ENCODE measurements at regions not wholly inside any gene's neighbourhood (a gene's known extent, or its start where the extent isn't known, plus 50 kb on each side); places are given as distances from the start of the nearest gene placed in this dataset.
A peak's percentile ranks its signal among the peaks of the same experiment; 100 is the strongest.

DNA sequence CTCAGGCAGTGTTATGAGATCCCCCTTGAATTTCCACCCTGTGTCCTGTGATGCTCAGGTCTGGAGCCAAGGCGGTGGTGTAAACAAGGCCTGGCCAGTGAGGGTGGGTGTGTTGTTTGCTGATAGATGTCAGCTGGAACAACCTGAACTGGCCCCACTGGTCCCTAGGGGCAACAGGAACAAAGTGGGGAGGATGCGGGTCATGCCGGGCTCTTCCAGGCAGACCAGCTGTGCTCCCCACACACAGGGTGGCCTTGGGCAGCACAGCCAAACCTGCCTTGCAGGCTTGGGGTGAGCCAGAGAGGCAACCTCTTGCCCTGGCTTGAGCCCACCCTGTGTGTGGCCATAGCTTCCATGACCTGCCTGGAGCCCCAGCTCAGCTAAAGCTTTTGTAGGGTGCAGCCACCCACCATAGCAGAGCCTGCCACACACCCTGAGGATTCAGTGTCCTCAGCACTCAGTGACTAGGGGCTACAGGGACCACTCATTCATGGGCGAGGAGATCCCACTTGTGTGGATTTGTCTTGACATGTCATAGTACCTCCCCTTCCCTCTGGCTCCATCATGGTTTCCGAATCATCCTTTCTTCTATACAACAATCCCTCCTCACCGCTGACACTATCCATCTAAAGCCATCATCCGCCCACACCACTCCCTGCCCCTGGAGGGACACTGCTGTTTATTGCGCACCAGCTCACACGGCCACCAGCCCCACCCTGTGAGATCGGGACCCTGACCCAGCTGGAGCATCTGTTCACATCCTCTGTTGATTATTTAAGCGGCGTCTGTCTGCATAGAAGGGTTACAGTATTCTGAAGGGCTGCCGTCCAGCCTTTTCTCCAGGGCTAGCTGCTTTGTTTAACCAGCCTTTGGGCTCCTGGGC is 268.8 kb downstream of the CYP26B1 start:
- no peak for DNase-seq (ENCODE audit: low read depth in 1 of 2, low spot score in 1 of 2)
- TF ChIP-seq JUND (IDR thresholded peaks at IDR 0.05; ENCODE audit: low read depth) = no peak
- in situ Hi-C loops (cut with HindIII; ENCODE audit: low pct_unique_long_range_greater_than_20kb, low sequenced_read_pairs) = no loop called here

DNA sequence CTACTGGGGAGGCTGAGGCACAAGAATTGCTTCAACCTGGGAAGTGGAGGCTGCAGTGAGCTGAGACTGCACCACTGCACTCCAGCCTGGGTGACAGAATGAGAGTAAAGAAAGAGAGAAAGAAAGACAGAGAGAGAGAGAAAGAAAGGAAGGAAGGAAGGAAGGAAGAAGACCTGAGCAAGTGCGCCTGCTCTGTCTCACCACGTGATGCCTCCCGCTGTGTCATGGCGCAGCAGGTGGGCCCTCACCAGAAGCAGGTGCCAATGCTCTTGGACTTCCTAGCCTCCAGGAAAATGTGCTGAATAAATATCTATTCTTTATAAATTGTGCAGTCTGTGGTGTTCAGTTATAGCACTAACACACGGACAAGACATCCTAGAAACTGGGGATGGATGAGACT is 270.0 kb downstream of the CYP26B1 start:
- no peak for DNase-seq (ENCODE audit: low read depth in 1 of 2, low spot score in 1 of 2)
- in situ Hi-C loops (cut with HindIII; ENCODE audit: low pct_unique_long_range_greater_than_20kb, low sequenced_read_pairs) = no loop called here
- no peak for TF ChIP-seq JUND (IDR thresholded peaks at IDR 0.05; ENCODE audit: low read depth)

DNA sequence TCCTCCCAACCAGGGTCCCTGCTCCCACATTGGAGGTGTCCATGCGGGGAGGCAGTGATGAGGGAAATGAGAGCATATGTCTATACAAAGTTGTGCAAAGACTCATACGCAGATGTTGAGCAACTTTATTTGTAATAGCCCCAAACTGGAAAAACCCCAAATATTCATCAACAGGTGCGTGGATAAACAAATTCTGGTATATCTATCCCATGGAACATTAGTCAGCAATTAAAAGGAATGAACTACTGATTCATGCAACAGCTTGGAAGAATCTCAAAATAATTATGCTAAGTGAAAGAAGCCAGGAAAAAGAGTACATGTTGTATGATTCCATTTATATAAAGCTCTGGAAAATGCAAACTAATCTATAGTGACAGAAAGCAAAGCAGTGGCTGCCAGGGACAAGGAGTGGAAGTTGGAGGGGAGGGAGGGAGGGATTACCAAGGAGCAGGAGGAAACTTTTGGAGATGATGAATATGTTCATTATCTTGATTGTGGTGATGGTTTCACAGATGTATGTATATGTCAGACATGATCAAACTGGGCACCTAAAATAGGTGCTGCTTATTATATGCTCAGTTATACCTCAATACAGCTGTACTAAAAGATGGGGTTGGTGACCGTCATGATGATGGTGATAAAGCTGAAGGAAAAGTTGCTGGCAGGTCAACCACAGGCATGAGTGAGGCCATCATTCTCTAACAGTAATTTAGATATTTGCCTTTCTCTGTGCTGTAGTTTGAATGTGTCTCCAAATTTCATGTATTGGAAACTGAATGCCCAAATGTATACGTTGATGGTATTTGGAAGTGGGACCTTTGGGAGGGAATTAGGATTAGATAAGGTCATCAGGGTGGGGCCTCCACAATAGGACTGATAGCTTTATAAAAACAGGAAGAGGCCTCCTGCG is 270.9 kb downstream of the CYP26B1 start:
- DNase-seq (ENCODE audit: low read depth in 1 of 2, low spot score in 1 of 2) = no peak
- in situ Hi-C loops (cut with HindIII; ENCODE audit: low pct_unique_long_range_greater_than_20kb, low sequenced_read_pairs) = no loop called here
- TF ChIP-seq JUND (IDR thresholded peaks at IDR 0.05; ENCODE audit: low read depth) = no peak

DNA sequence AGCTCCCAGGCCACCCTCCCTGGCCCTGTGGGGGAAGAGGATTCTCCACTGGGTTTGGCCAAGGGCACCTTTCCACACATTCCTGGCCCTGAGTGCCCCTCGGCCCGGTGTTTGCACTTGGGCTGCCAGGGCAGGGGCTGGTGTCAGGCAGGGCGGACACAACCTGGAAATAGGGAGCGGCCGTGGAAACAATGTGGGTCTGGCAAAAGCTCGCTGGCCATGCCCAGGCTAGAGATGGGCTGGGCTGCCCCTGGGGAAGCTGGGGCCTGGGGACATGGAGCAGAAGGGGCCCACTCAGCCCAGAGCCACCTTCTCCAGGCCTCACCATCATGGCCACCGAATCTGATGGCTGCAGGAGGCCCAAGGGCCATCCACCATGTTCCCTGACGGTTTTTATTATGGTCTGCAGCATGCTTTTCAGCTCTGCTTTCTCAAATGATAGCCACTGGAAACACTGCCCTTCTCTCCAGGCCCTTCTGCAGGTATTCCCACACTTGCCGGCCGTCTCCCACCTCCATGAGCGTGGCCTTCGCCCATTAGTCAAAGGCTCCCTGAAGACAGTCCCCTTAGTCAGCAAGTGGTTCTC is 275.1 kb downstream of the CYP26B1 start:
- TF ChIP-seq JUND (IDR thresholded peaks at IDR 0.05; ENCODE audit: low read depth) = no peak
- in situ Hi-C loops (cut with HindIII; ENCODE audit: low pct_unique_long_range_greater_than_20kb, low sequenced_read_pairs) = no loop called here
- DNase-seq (ENCODE audit: low read depth in 1 of 2, low spot score in 1 of 2) = no peak

DNA sequence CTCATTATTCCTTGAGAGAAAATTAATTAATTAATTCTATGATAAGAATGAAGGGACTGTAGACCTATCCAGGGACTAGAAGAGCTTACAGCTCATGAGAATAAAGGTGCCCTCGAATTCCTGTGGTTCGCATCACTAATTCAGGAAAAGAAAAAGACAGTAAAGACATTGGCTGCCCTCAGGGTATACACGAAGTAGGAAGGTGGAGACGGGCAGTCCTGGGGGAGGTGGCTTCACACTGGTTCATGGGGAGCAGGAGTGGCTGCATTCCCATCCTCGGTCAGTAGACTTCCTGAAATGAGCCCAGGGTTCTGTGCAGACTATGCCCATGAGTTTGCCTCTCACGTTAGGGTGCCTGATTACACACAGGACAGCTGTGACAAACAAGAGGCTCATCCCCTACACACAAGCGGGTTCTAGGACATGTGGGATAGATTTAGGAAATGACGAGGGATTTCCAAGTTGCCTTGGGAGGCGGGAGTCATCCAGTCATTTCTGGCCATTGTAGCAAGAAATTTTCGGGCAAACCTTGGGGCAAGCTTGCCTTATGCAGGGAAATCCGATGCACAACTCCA is 282.2 kb downstream of the CYP26B1 start:
- in situ Hi-C loops (cut with HindIII; ENCODE audit: low pct_unique_long_range_greater_than_20kb, low sequenced_read_pairs) = no loop called here
- peak in 1 of 2 experiments; percentile 18 for DNase-seq (ENCODE audit: low read depth in 1 of 2, low spot score in 1 of 2)
- TF ChIP-seq JUND (IDR thresholded peaks at IDR 0.05; ENCODE audit: low read depth) = no peak

DNA sequence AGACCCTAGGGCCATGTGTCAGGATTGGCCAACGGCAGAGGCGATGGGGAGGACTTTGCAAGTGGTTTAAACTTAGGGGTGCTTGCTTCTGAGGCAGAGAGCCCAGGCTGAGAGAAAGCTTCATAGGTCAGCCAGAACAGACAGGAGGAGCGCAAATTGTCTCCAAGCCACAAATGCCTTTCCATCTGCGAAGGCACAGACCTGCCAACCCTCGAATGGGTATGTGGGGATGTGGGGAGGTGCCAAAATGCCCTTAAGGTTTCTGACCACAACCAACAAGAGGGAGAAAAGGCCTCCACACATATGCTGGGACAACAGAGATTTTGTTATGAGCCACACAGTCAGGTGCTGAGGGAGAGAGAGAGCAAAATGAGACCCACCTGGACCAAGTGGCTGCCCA is 283.6 kb downstream of the CYP26B1 start:
- no peak for DNase-seq (ENCODE audit: low read depth in 1 of 2, low spot score in 1 of 2)
- in situ Hi-C loops (cut with HindIII; ENCODE audit: low pct_unique_long_range_greater_than_20kb, low sequenced_read_pairs) = no loop called here
- no peak for TF ChIP-seq JUND (IDR thresholded peaks at IDR 0.05; ENCODE audit: low read depth)

DNA sequence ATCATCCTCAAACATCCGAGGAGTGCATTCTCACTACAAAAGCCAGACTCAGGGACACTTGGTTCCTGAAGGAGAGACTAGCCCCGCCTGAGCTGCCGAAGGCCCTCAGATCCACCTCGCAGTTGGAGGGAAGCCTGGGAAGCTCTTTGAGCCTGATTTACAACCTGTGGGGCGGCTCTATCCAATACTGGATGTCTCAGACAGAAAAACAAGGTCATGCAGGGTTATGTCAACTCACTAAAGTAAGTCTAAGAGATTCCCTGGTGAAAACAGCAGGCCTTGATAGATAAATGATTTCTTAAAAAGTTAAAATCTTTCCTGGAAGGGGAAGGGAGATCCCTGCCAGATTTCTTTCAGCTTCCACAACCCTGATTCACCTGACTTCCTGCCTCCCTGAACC is 284.3 kb downstream of the CYP26B1 start:
- no peak for DNase-seq (ENCODE audit: low read depth in 1 of 2, low spot score in 1 of 2)
- TF ChIP-seq JUND (IDR thresholded peaks at IDR 0.05; ENCODE audit: low read depth) = no peak
- in situ Hi-C loops (cut with HindIII; ENCODE audit: low pct_unique_long_range_greater_than_20kb, low sequenced_read_pairs) = no loop called here

DNA sequence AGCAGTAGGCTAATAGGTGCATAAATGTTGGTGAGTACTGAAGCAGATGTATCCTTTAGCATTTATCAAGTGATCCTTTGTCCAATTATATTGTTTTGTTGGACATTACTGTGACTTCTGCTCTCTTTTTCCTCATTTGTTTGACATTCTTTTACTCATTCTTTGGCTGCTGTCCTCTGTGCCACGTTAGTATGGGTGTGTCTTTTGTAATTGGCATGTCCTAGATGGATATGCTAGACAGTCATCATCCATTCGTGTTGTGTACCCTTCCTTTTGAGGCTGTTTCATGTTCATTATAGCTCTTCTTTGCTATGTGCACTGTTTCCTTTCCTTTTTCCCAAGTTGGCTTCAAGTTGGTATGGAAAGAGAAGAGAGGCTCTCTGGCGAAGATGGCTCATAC is 284.7 kb downstream of the CYP26B1 start:
- in situ Hi-C loops (cut with HindIII; ENCODE audit: low pct_unique_long_range_greater_than_20kb, low sequenced_read_pairs) = no loop called here
- no peak for DNase-seq (ENCODE audit: low read depth in 1 of 2, low spot score in 1 of 2)
- TF ChIP-seq JUND (IDR thresholded peaks at IDR 0.05; ENCODE audit: low read depth) = no peak

DNA sequence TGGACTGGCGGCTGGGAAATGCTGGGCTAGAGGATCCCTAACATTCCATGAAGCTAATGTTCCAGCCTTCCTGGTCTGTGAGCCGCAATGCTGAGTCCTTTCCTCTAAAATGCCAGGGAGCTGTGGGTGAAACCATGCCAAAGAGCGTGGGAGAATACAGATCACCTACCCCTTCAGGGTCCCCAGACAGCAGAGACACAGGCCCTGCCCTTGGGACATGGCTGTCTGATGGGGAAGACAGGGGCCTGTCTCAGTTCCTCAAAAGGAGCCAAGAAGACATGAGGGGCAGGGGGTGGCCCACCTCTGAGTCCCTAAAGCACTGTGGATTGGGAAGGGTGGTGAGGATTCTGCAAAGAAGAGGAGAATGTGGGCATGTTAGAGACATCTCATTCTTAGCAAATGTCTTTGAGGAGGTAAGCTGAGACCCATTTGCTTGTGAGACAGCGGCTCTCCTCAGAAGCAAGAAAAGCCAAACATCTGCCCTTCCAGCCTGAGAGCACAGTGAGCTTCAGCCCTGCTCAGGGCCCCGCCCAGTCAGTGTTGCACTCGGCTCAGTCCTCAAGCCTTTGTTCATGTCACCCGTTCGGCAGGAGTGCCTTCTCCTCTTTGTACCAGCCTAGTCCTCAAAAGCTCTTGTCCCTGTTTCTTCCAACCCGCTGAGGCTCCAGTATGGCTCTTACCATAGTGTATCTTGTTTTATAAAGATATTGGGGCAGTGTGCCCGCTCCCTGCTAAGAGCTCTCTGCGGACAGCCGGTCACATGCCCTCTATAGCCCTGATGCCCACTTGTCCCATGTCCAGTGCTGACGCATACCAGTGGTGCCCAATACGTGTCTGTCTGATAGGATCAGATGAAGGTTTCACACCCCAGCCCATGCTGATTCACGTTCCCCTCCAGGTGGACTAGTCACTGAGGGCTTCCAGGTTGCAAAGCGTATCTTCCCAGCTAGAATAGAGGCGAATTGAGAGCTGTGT is 286.2 kb downstream of the CYP26B1 start:
- TF ChIP-seq JUND (IDR thresholded peaks at IDR 0.05; ENCODE audit: low read depth) = no peak
- in situ Hi-C loops (cut with HindIII; ENCODE audit: low pct_unique_long_range_greater_than_20kb, low sequenced_read_pairs) = no loop called here
- peak in 1 of 2 experiments; percentile 2 for DNase-seq (ENCODE audit: low read depth in 1 of 2, low spot score in 1 of 2)

DNA sequence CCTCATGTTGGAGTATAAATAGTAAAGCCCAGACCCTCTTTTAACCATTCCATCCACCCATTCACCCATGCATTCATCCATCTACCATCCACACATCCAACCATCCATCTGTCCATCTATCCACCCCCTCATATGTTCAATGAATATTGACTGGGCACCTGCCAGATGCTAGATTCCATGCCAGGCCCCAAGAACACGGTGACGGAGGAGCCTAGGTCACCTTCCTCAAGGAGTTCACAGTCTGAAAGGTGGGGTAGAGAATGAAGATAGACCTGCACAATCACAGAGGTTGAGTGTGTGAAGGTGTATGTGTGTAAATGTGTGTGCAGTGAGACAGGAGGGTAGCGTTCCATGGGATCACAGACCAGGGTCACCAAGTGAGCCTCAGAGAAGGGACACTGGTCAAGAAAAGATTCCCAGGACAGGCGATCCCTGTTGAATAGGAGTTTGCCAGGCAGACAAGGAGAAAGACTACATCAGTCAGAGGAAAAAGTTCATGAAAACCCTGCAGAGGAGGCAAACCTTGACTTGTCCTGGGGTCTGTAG is 287.2 kb downstream of the CYP26B1 start:
- TF ChIP-seq JUND (IDR thresholded peaks at IDR 0.05; ENCODE audit: low read depth) = no peak
- no peak for DNase-seq (ENCODE audit: low read depth in 1 of 2, low spot score in 1 of 2)
- in situ Hi-C loops (cut with HindIII; ENCODE audit: low pct_unique_long_range_greater_than_20kb, low sequenced_read_pairs) = no loop called here

DNA sequence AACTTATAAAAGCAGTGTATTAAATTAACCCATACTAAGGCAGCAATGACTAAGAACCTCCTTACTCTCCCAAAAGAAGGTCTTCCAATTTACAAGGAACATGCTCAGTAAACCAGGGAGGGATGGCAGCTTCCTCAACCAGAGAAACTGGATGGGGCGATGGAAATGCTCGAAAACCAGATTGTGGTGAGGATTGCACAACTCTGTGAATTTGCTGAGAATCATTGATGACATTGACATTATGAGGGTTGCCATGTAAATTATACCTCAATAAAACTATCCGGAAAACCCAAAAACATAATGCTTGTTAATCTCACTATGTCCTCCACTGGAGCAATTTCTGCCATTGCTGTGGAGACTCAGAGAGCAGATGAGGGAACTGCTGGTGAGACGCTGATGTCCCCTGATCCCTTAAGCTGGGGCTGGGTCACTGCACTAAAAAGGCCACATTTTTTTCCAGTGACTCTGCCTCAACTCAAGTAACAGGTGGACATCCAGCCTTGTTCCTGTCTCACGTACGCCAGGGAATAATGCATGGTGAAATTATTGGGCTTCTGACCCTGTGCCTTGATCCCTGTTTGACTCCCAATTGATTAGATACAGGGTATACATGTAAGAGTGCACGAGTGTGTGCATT is 288.3 kb downstream of the CYP26B1 start:
- in situ Hi-C loops (cut with HindIII; ENCODE audit: low pct_unique_long_range_greater_than_20kb, low sequenced_read_pairs) = no loop called here
- no peak for TF ChIP-seq JUND (IDR thresholded peaks at IDR 0.05; ENCODE audit: low read depth)
- DNase-seq (ENCODE audit: low read depth in 1 of 2, low spot score in 1 of 2) = no peak

All from T47D (cell line).